Breast epithelium (tissue), 4 donors: ENCODE measurements at regions not wholly inside any gene's neighbourhood (a gene's known extent, or its start where the extent isn't known, plus 50 kb on each side); places are given as distances from the start of the nearest gene placed in this dataset.

Source experiments
- DNase-seq, 2 donors: peaks; one replicate each; pipeline ENCODE4 v3.0.0-alpha.2; 2019; ENCODE audit warnings: low spot score in 2 of 2
- H3K27ac ChIP-seq, 2 donors: fragments of 200-600 bp; sonication (generic) in 1 of 2; one replicate each; pipeline ENCODE4 v1.5.1; 2016 to 2019; ENCODE audit warnings: mild to moderate bottlenecking in 1 of 2
- H3K27me3 ChIP-seq, 2 donors: fragments of 200-600 bp; sonication (generic) in 1 of 2; one replicate each; pipeline versions ENCODE4 v1.5.1 to v1.6.0; 2017 to 2019; ENCODE audit warnings: control low read depth in 1 of 2, mild to moderate bottlenecking in 1 of 2
- H3K36me3 ChIP-seq: fragments of 200-600 bp; one replicate; pipeline ENCODE4 v1.5.1; 2019
- H3K4me1 ChIP-seq, 2 donors: fragments of 200-600 bp; sonication (generic); one replicate each; pipeline ENCODE4 v1.5.1; 2016 to 2019; ENCODE audit warnings: control low read depth in 1 of 2
- H3K4me3 ChIP-seq, 3 donors: fragments of 200-600 bp; sonication (generic); 1 replicate in 2 of 3; 2 replicates in 1 of 3; pipeline ENCODE4 v1.5.1; 2016 to 2019; ENCODE audit warnings: mild to moderate bottlenecking in 3 of 3, moderate library complexity in 2 of 3
- H3K9me3 ChIP-seq, 2 donors: fragments of 200-600 bp; sonication (generic) in 1 of 2; one replicate each; pipeline ENCODE4 v1.5.1; 2016 to 2019; ENCODE audit warnings: control low read depth in 1 of 2
- POLR2A ChIP-seq: fragments of 450-650 bp; IDR thresholded peaks from one replicate; pipeline ENCODE4 v1.6.1; 2016; ENCODE audit warnings: antibody characterized with exemption, mild to moderate bottlenecking, moderate library complexity
- POLR2AphosphoS5 ChIP-seq, 3 donors: sonication (generic); formaldehyde crosslinking; IDR thresholded peaks; one replicate each; pipeline ENCODE4 v1.6.1; 2017; ENCODE audit warnings: antibody characterized with exemption in 3 of 3
- intact Hi-C: fragments of 100-400 bp; cut with DNase I; formaldehyde crosslinking; loops from one replicate; pipeline ENCODE4 v1.15.1; 2023; ENCODE audit warnings: low total_unique reads
- TF ChIP-seq, protein P1 (sequence below), 3 donors: fragments of 450-650 bp; IDR thresholded peaks; one replicate each; pipeline ENCODE4 v1.5.1; 2016 to 2017; ENCODE audit warnings: antibody characterized with exemption in 3 of 3, mild to moderate bottlenecking in 3 of 3, moderate library complexity in 3 of 3

- intact Hi-C loops, result no loop called here
- H3K27ac ChIP-seq, result no peak overlapping the region
- no peaks in the 10 kb centered on the region for H3K4me1 ChIP-seq
Observed at GRCh38 chr5:143890487-143890886, 78.5 kb downstream of the HMHB1 start.

GRCh38 chr5:143892271-143892670, 80.3 kb downstream of the HMHB1 start:
- no peaks in the 10 kb centered on the region for H3K9me3 ChIP-seq
- intact Hi-C loops, result no loop called here
- no peak for DNase-seq
- H3K36me3 ChIP-seq, result no peaks in the 10 kb centered on the region
- no peak overlapping the region for H3K4me3 ChIP-seq
- H3K27me3 ChIP-seq, result no peaks in the 10 kb centered on the region
- no peaks in the 10 kb centered on the region for H3K4me1 ChIP-seq
- no peak overlapping the region for H3K27ac ChIP-seq
- TF ChIP-seq POLR2A (no peak), POLR2AphosphoS5 (IDR thresholded peaks at IDR 0.05) (no peak)
- TF ChIP-seq, protein P1, sequence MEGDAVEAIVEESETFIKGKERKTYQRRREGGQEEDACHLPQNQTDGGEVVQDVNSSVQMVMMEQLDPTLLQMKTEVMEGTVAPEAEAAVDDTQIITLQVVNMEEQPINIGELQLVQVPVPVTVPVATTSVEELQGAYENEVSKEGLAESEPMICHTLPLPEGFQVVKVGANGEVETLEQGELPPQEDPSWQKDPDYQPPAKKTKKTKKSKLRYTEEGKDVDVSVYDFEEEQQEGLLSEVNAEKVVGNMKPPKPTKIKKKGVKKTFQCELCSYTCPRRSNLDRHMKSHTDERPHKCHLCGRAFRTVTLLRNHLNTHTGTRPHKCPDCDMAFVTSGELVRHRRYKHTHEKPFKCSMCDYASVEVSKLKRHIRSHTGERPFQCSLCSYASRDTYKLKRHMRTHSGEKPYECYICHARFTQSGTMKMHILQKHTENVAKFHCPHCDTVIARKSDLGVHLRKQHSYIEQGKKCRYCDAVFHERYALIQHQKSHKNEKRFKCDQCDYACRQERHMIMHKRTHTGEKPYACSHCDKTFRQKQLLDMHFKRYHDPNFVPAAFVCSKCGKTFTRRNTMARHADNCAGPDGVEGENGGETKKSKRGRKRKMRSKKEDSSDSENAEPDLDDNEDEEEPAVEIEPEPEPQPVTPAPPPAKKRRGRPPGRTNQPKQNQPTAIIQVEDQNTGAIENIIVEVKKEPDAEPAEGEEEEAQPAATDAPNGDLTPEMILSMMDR (IDR thresholded peaks at IDR 0.05), result no peak

More at GRCh38 chr5:143890487-143890886, 78.5 kb downstream of the HMHB1 start:
- Histone ChIP-seq H3K9me3 (no peaks in the 10 kb centered on the region), H3K36me3 (no peaks in the 10 kb centered on the region), H3K4me3 (no peak overlapping the region), H3K27me3 (no peaks in the 10 kb centered on the region)
- no peak for DNase-seq
- TF ChIP-seq, protein P1 (IDR thresholded peaks at IDR 0.05), result no peak

- no peak for DNase-seq
- no peak overlapping the region for H3K27ac ChIP-seq
- TF ChIP-seq, protein P1 (IDR thresholded peaks at IDR 0.05), result no peak
- TF ChIP-seq POLR2A (no peak), POLR2AphosphoS5 (IDR thresholded peaks at IDR 0.05) (no peak)
- H3K9me3 ChIP-seq, result no peaks in the 10 kb centered on the region
- H3K27me3 ChIP-seq, result no peaks in the 10 kb centered on the region
- H3K4me3 ChIP-seq, result no peak overlapping the region
- no peaks in the 10 kb centered on the region for H3K36me3 ChIP-seq
- intact Hi-C loops, result no loop called here
- no peaks in the 10 kb centered on the region for H3K4me1 ChIP-seq
Observed at GRCh38 chr5:143892908-143893307, 80.9 kb downstream of the HMHB1 start.

- Histone ChIP-seq H3K27me3 (no peaks in the 10 kb centered on the region), H3K27ac (no peak overlapping the region), H3K4me1 (no peaks in the 10 kb centered on the region), H3K4me3 (no peak overlapping the region), H3K9me3 (no peaks in the 10 kb centered on the region), H3K36me3 (no peaks in the 10 kb centered on the region)
- intact Hi-C loops, result no loop called here
- no peak for DNase-seq
- TF ChIP-seq POLR2AphosphoS5 (IDR thresholded peaks at IDR 0.05) (no peak), POLR2A (no peak)
- TF ChIP-seq, protein P1 (IDR thresholded peaks at IDR 0.05), result no peak
Observed at GRCh38 chr5:143893638-143894037, 81.7 kb downstream of the HMHB1 start.

GRCh38 chr5:143896516-143896915, 84.6 kb downstream of the HMHB1 start:
- Histone ChIP-seq H3K4me3 (no peak overlapping the region), H3K36me3 (no peaks in the 10 kb centered on the region), H3K4me1 (no peaks in the 10 kb centered on the region), H3K9me3 (no peaks in the 10 kb centered on the region), H3K27me3 (no peaks in the 10 kb centered on the region), H3K27ac (no peak overlapping the region)
- no peak for DNase-seq
- intact Hi-C loops, result no loop called here
- TF ChIP-seq POLR2A (no peak), POLR2AphosphoS5 (IDR thresholded peaks at IDR 0.05) (no peak)
- TF ChIP-seq, protein P1 (IDR thresholded peaks at IDR 0.05), result no peak
